Gastroesophageal sphincter (tissue), 3 donors: ENCODE measurements at regions not wholly inside any gene's neighbourhood (a gene's known extent, or its start where the extent isn't known, plus 50 kb on each side); places are given as distances from the start of the nearest gene placed in this dataset.

Source experiments
- CTCF ChIP-seq, 4 experiments: fragments of 200-600 bp in 2 of 4; fragments of 450-650 bp in 2 of 4; sonication (generic) in 1 of 4; IDR thresholded peaks; one replicate each; pipeline ENCODE4 v1.5.1; 2017 to 2019; ENCODE audit warnings: antibody characterized with exemption in 4 of 4, mild to moderate bottlenecking in 2 of 4, moderate library complexity in 2 of 4
- POLR2A ChIP-seq, 2 donors: fragments of 450-650 bp; IDR thresholded peaks; one replicate each; pipeline ENCODE4 v1.6.1; 2017; ENCODE audit warnings: antibody characterized with exemption in 2 of 2, mild to moderate bottlenecking in 2 of 2, moderate library complexity in 1 of 2
- POLR2AphosphoS5 ChIP-seq: sonication (generic); formaldehyde crosslinking; IDR thresholded peaks from one replicate; pipeline ENCODE4 v1.6.1; 2017; ENCODE audit warnings: antibody characterized with exemption

- TF ChIP-seq CTCF (IDR thresholded peaks at IDR 0.05) (no peak), POLR2A (IDR thresholded peaks at IDR 0.05) (no peak), POLR2AphosphoS5 (no peak)
Observed at GRCh38 chr4:120348521-120348920, 281.9 kb upstream of the MAD2L1 start.
